ENCODE measurements at regions not wholly inside any gene's neighbourhood (a gene's known extent, or its start where the extent isn't known, plus 50 kb on each side); places are given as distances from the start of the nearest gene placed in this dataset.

- no peak for DNase-seq
Observed at GRCh38 chr12:87836190-87836589, 193.0 kb downstream of the C12orf50 start.

GRCh38 chr12:87828382-87828973 is 200.7 kb downstream of the C12orf50 start:
- no peak for DNase-seq

- no peak for DNase-seq
Observed at GRCh38 chr12:87827638-87828264, 201.4 kb downstream of the C12orf50 start.

GRCh38 chr12:87822923-87823322 is 206.3 kb downstream of the C12orf50 start:
- no peak for DNase-seq

GRCh38 chr12:87820524-87821202 is 208.5 kb downstream of the C12orf50 start:
- DNase-seq, result no peak

GRCh38 chr12:87818441-87818840 is 210.8 kb downstream of the C12orf50 start:
- DNase-seq, result no peak

- DNase-seq, result no peak
Observed at GRCh38 chr12:87815771-87816585, 213.2 kb downstream of the C12orf50 start.

GRCh38 chr12:87814625-87815024 is 214.6 kb downstream of the C12orf50 start:
- no peak for DNase-seq

- no peak for DNase-seq
Observed at GRCh38 chr12:87813476-87814234, 215.5 kb downstream of the C12orf50 start.

GRCh38 chr12:87812681-87813080 is 216.5 kb downstream of the C12orf50 start:
- no peak for DNase-seq

- DNase-seq, result no peak
Observed at GRCh38 chr12:87812030-87812429, 217.2 kb downstream of the C12orf50 start.

- DNase-seq, result no peak
Observed at GRCh38 chr12:87809916-87810315, 219.3 kb downstream of the C12orf50 start.

GRCh38 chr12:87807086-87807485 is 222.1 kb downstream of the C12orf50 start:
- no peak for DNase-seq

GRCh38 chr12:87806310-87806709 is 222.9 kb downstream of the C12orf50 start:
- DNase-seq, result no peak

- DNase-seq, result no peak
Observed at GRCh38 chr12:87804386-87804785, 224.8 kb downstream of the C12orf50 start.

GRCh38 chr12:87802721-87803011 is 226.5 kb downstream of the C12orf50 start:
- no peak for DNase-seq

GRCh38 chr12:87801860-87802720 is 227.1 kb downstream of the C12orf50 start:
- DNase-seq, result peak; percentile 91

- DNase-seq, result no peak
Observed at GRCh38 chr12:87796961-87797516, 232.2 kb downstream of the C12orf50 start.

- DNase-seq, result no peak
Observed at GRCh38 chr12:87795555-87795954, 233.6 kb downstream of the C12orf50 start.

- DNase-seq, result no peak
Observed at GRCh38 chr12:87794854-87795253, 234.3 kb downstream of the C12orf50 start.

- DNase-seq, result no peak
Observed at GRCh38 chr12:87793131-87793530, 236.1 kb downstream of the C12orf50 start.

- DNase-seq, result no peak
Observed at GRCh38 chr12:87784350-87784749, 244.9 kb downstream of the C12orf50 start.
